HTR-8/SVneo (cell line): ENCODE measurements at regions not wholly inside any gene's neighbourhood (a gene's known extent, or its start where the extent isn't known, plus 50 kb on each side); places are given as distances from the start of the nearest gene placed in this dataset.
"Not testable (repeated sequence)": the region's sequence is repeated elsewhere in the genome, so short reads cannot be mapped to it uniquely, and the experiment has no call there.

Source experiments
- DNase-seq: peaks from one replicate; pipeline ENCODE4 v3.0.0; 2011; ENCODE audit warnings: low spot score, mixed read lengths; ENCODE audit not compliant: insufficient read length
- FAIRE-seq: peaks from 2 replicates; lab custom pipeline; 2011; peaks lifted over from hg19 to GRCh38; lab: Jason Lieb, UNC

GRCh38 chr5:109584986-109585599, 104.6 kb upstream of the MAN2A1 start:
- DNase-seq (no peak), FAIRE-seq (no peak)

GRCh38 chr5:109580225-109580624, 109.5 kb upstream of the MAN2A1 start:
- FAIRE-seq (no peak), DNase-seq (no peak)

GRCh38 chr5:109575506-109575905, 114.2 kb upstream of the MAN2A1 start:
- no peak for FAIRE-seq

GRCh38 chr5:109574985-109575384, 114.7 kb upstream of the MAN2A1 start:
- DNase-seq = no peak
- no peak for FAIRE-seq

More at GRCh38 chr5:109575506-109575905, 114.2 kb upstream of the MAN2A1 start:
- DNase-seq = no peak

- no peak for DNase-seq
- no peak for FAIRE-seq
Measured at GRCh38 chr5:109573766-109574165, 116.0 kb upstream of the MAN2A1 start.

- no peak for FAIRE-seq
- no peak for DNase-seq
Measured at GRCh38 chr5:109573256-109573655, 116.5 kb upstream of the MAN2A1 start.

GRCh38 chr5:109571785-109572184, 117.9 kb upstream of the MAN2A1 start:
- no peak for DNase-seq
- FAIRE-seq = no peak

GRCh38 chr5:109570362-109570874, 119.3 kb upstream of the MAN2A1 start:
- no peak for FAIRE-seq
- DNase-seq = no peak

- DNase-seq (no peak), FAIRE-seq (no peak)
Measured at GRCh38 chr5:109567374-109568044, 122.2 kb upstream of the MAN2A1 start.

GRCh38 chr5:109566361-109566760, 123.4 kb upstream of the MAN2A1 start:
- FAIRE-seq (no peak), DNase-seq (no peak)

- FAIRE-seq (no peak), DNase-seq (no peak)
Measured at GRCh38 chr5:109563739-109564138, 126.0 kb upstream of the MAN2A1 start.

- DNase-seq (no peak), FAIRE-seq (no peak)
Measured at GRCh38 chr5:109563189-109563588, 126.5 kb upstream of the MAN2A1 start.

GRCh38 chr5:109562441-109562840, 127.3 kb upstream of the MAN2A1 start:
- no peak for DNase-seq
- FAIRE-seq = no peak

- FAIRE-seq = no peak
- DNase-seq = no peak
Measured at GRCh38 chr5:109561447-109561846, 128.3 kb upstream of the MAN2A1 start.

- FAIRE-seq (no peak), DNase-seq (no peak)
Measured at GRCh38 chr5:109560554-109560953, 129.2 kb upstream of the MAN2A1 start.

GRCh38 chr5:109558952-109559351, 130.8 kb upstream of the MAN2A1 start:
- DNase-seq = no peak
- FAIRE-seq = no peak

GRCh38 chr5:109558364-109558763, 131.4 kb upstream of the MAN2A1 start:
- no peak for FAIRE-seq
- DNase-seq = no peak

GRCh38 chr5:109553846-109554245, 135.9 kb upstream of the MAN2A1 start:
- FAIRE-seq (no peak), DNase-seq (no peak)

GRCh38 chr5:109551234-109551633, 138.5 kb upstream of the MAN2A1 start:
- not testable (repeated sequence) for FAIRE-seq, DNase-seq

GRCh38 chr5:109550077-109550476, 139.7 kb upstream of the MAN2A1 start:
- FAIRE-seq = no peak
- no peak for DNase-seq

GRCh38 chr5:109546461-109546860, 136.7 kb upstream of the PJA2 start:
- no peak for DNase-seq
- FAIRE-seq = no peak

GRCh38 chr5:109544873-109545272, 135.1 kb upstream of the PJA2 start:
- not testable (repeated sequence) for FAIRE-seq, DNase-seq
